ENCODE measurements at regions not wholly inside any gene's neighbourhood (a gene's known extent, or its start where the extent isn't known, plus 50 kb on each side); places are given as distances from the start of the nearest gene placed in this dataset.

GRCh38 chr6:22975079-22975478, 405.7 kb downstream of the HDGFL1 start:
- no peak for TF ChIP-seq CTCF (IDR thresholded peaks at IDR 0.05)
- TF ChIP-seq POLR2AphosphoS5 (IDR thresholded peaks at IDR 0.05), result no peak
- TF ChIP-seq POLR2A (IDR thresholded peaks at IDR 0.05; ENCODE audit: low read depth), result no peak
- no peak for TF ChIP-seq EP300 (IDR thresholded peaks at IDR 0.05)

All from esophagus muscularis mucosa (tissue), 4 donors.